Mesodermal cell (in vitro differentiated cells): ENCODE measurements at regions not wholly inside any gene's neighbourhood (a gene's known extent, or its start where the extent isn't known, plus 50 kb on each side); places are given as distances from the start of the nearest gene placed in this dataset.

Experiments
- H3K27ac ChIP-seq: 2 replicates; pipeline ENCODE4 v1.7.0; 2013; ENCODE audit warnings: mild to moderate bottlenecking, low read depth, low read length, moderate library complexity; ENCODE audit not compliant: severe bottlenecking
- H3K36me3 ChIP-seq: 2 replicates; pipeline ENCODE4 v1.7.1; 2013; ENCODE audit warnings: mild to moderate bottlenecking, low read length, moderate library complexity; ENCODE audit not compliant: control insufficient read depth, insufficient read depth
- H3K4me1 ChIP-seq: one replicate; pipeline ENCODE4 v1.7.1; 2013; ENCODE audit warnings: mild to moderate bottlenecking, low read length; ENCODE audit not compliant: insufficient read depth, control insufficient read depth, poor library complexity, severe bottlenecking
- H3K4me3 ChIP-seq: 2 replicates; pipeline ENCODE4 v1.7.0; 2013; ENCODE audit warnings: low read length, control low read depth, mild to moderate bottlenecking; ENCODE audit not compliant: insufficient read depth, poor library complexity, severe bottlenecking; ENCODE audit errors: extremely low read depth
- H3K9me3 ChIP-seq: 2 replicates; pipeline ENCODE4 v1.7.1; 2013; ENCODE audit warnings: mild to moderate bottlenecking, low read length, moderate library complexity; ENCODE audit not compliant: control insufficient read depth
- WGBS, 2 experiments: methylation state at CpG; one replicate each; pipeline ENCODE4 v1.1.5; 2013; ENCODE audit warnings: missing lambda C conversion rate in 2 of 2; ENCODE audit not compliant: insufficient coverage in 2 of 2; 5-methylcytosine and 5-hydroxymethylcytosine counted together

- 89 to 95% methylated on average over 3 of the region's 3 CpGs for WGBS, 2 experiments
- no peaks in the 10 kb centered on the region for H3K9me3 ChIP-seq
These were observed 185.4 kb downstream of the FBXO15 start for GRCh38 chr18:73962256-73962655.

GRCh38 chr18:73961804-73962203 lies 185.8 kb downstream of the FBXO15 start:
- Histone ChIP-seq H3K4me1 (peaks cover 3% of the 10 kb centered on the region), H3K27ac (no peak overlapping the region), H3K36me3 (no peaks in the 10 kb centered on the region), H3K4me3 (no peak overlapping the region), H3K9me3 (no peaks in the 10 kb centered on the region)

More at GRCh38 chr18:73962256-73962655, 185.4 kb downstream of the FBXO15 start:
- Histone ChIP-seq H3K4me1 (no peaks in the 10 kb centered on the region), H3K4me3 (no peak overlapping the region), H3K36me3 (no peaks in the 10 kb centered on the region), H3K27ac (no peak overlapping the region)

- WGBS, 2 experiments = 64 to 71% methylated on average over 2 to 3 of the region's 5 CpGs
- Histone ChIP-seq H3K9me3 (no peaks in the 10 kb centered on the region), H3K4me1 (peaks cover 3% of the 10 kb centered on the region), H3K36me3 (no peaks in the 10 kb centered on the region), H3K27ac (no peak overlapping the region), H3K4me3 (no peak overlapping the region)
These were observed 188.3 kb downstream of the FBXO15 start for GRCh38 chr18:73959352-73959751.

GRCh38 chr18:73954268-73954667 lies 193.4 kb downstream of the FBXO15 start:
- 80 to 94% methylated on average over 2 of the region's 4 CpGs for WGBS, 2 experiments
- Histone ChIP-seq H3K36me3 (no peaks in the 10 kb centered on the region), H3K9me3 (peaks cover 3% of the 10 kb centered on the region), H3K27ac (no peak overlapping the region), H3K4me1 (peaks cover 14% of the 10 kb centered on the region), H3K4me3 (no peak overlapping the region)

GRCh38 chr18:73952296-73952946 lies 195.2 kb downstream of the FBXO15 start:
- H3K27ac ChIP-seq = no peak overlapping the region

GRCh38 chr18:73950116-73950700 lies 197.4 kb downstream of the FBXO15 start:
- no peak overlapping the region for H3K4me3 ChIP-seq
- no peak overlapping the region for H3K27ac ChIP-seq
- H3K4me1 ChIP-seq = peaks cover 31% of the 10 kb centered on the region
- no CpG with 5 or more reads among the region's 2 CpGs for WGBS, 2 experiments
- peaks cover 8% of the 10 kb centered on the region for H3K9me3 ChIP-seq
- no peaks in the 10 kb centered on the region for H3K36me3 ChIP-seq

More at GRCh38 chr18:73952296-73952946, 195.2 kb downstream of the FBXO15 start:
- Histone ChIP-seq H3K9me3 (peaks cover 8% of the 10 kb centered on the region), H3K36me3 (no peaks in the 10 kb centered on the region), H3K4me1 (peaks cover 24% of the 10 kb centered on the region), H3K4me3 (no peak overlapping the region)
- 85 to 90% methylated on average over 3 to 4 of the region's 7 CpGs for WGBS, 2 experiments

GRCh38 chr18:73948497-73948896 lies 199.1 kb downstream of the FBXO15 start:
- peak overlapping the region; percentile 88 for H3K27ac ChIP-seq
- H3K4me3 ChIP-seq = no peak overlapping the region
- H3K36me3 ChIP-seq = no peaks in the 10 kb centered on the region
- 63% methylated on average over 1 of the region's 3 CpGs; no CpG with 5 or more reads in 1 of the 2 experiments for WGBS, 2 experiments
- peaks cover 36% of the 10 kb centered on the region for H3K4me1 ChIP-seq
- H3K9me3 ChIP-seq = peaks cover 8% of the 10 kb centered on the region

GRCh38 chr18:73948084-73948483 lies 199.6 kb downstream of the FBXO15 start:
- H3K4me3 ChIP-seq = no peak overlapping the region
- peaks cover 36% of the 10 kb centered on the region for H3K4me1 ChIP-seq
- H3K36me3 ChIP-seq = no peaks in the 10 kb centered on the region
- WGBS, 2 experiments = 67 to 77% methylated on average over 3 to 4 of the region's 4 CpGs
- H3K27ac ChIP-seq = peak overlapping the region; percentile 88
- peaks cover 8% of the 10 kb centered on the region for H3K9me3 ChIP-seq

- H3K9me3 ChIP-seq = peaks cover 8% of the 10 kb centered on the region
- 92 to 100% methylated on average over 2 to 3 of the region's 6 CpGs for WGBS, 2 experiments
- H3K4me3 ChIP-seq = no peak overlapping the region
- H3K27ac ChIP-seq = peak overlapping the region; percentile 88
- H3K36me3 ChIP-seq = no peaks in the 10 kb centered on the region
- peaks cover 35% of the 10 kb centered on the region for H3K4me1 ChIP-seq
These were observed 200.3 kb downstream of the FBXO15 start for GRCh38 chr18:73947180-73947921.

GRCh38 chr18:73945130-73945792 lies 202.4 kb downstream of the FBXO15 start:
- Histone ChIP-seq H3K4me1 (peaks cover 35% of the 10 kb centered on the region), H3K9me3 (peaks cover 8% of the 10 kb centered on the region), H3K4me3 (no peak overlapping the region), H3K36me3 (no peaks in the 10 kb centered on the region), H3K27ac (no peak overlapping the region)
- 73 to 92% methylated on average over 2 to 3 of the region's 3 CpGs for WGBS, 2 experiments
